K562 (cell line): ENCODE measurements at regions not wholly inside any gene's neighbourhood (a gene's known extent, or its start where the extent isn't known, plus 50 kb on each side); places are given as distances from the start of the nearest gene placed in this dataset.

Experiments
- CBX3 ChIP-seq, 2 experiments: IDR thresholded peaks; 1 replicate in 1 of 2; 2 replicates in 1 of 2; pipeline ENCODE4 v1.6.1; 2012; ENCODE audit warnings: inconsistent platforms in 2 of 2, low read length in 2 of 2, borderline replicate concordance in 1 of 2, control low read depth in 1 of 2
- CHD2 ChIP-seq: IDR thresholded peaks from 2 replicates; pipeline ENCODE4 v1.6.1; 2011; ENCODE audit warnings: low read depth, low read length
- HDGF ChIP-seq: fragments of 450-650 bp; IDR thresholded peaks from 2 replicates; pipeline ENCODE4 v1.6.1; 2016
- NFE2L1 ChIP-seq: fragments of 450-650 bp; IDR thresholded peaks from 2 replicates; pipeline ENCODE4 v1.6.1; 2016; ENCODE audit warnings: missing genetic modification characterization, low read depth, mild to moderate bottlenecking, missing compliant biosample characterization, moderate library complexity, borderline replicate concordance
- POLR2A ChIP-seq: fragments of 450-650 bp; conservative IDR thresholded peaks from 2 replicates; pipeline ENCODE4 v1.6.1; 2016
- ZNF174 ChIP-seq: fragments of 250-450 bp; sonication (Bioruptor Pico); IDR thresholded peaks from 2 replicates; pipeline ENCODE4 v1.4.0; 2020; ENCODE audit warnings: mild to moderate bottlenecking
- ZNF274 ChIP-seq: IDR thresholded peaks from 2 replicates; pipeline ENCODE4 v1.6.1; 2011; ENCODE audit warnings: low read depth, mild to moderate bottlenecking, low read length, moderate library complexity, borderline replicate concordance
- TF ChIP-seq, protein P1 (sequence below), 3 experiments: IDR thresholded peaks in 2 of 3; conservative IDR thresholded peaks in 1 of 3; 2 replicates each; pipeline ENCODE4 v1.5.1; 2011 to 2012; ENCODE audit warnings: low read length in 3 of 3, mild to moderate bottlenecking in 3 of 3, control low read depth in 2 of 3, improper control_type of control experiment in 1 of 3, inconsistent platforms in 1 of 3, low read depth in 1 of 3, mixed read lengths in 1 of 3, moderate library complexity in 1 of 3; ENCODE audit not compliant: insufficient read depth in 2 of 3

DNA sequence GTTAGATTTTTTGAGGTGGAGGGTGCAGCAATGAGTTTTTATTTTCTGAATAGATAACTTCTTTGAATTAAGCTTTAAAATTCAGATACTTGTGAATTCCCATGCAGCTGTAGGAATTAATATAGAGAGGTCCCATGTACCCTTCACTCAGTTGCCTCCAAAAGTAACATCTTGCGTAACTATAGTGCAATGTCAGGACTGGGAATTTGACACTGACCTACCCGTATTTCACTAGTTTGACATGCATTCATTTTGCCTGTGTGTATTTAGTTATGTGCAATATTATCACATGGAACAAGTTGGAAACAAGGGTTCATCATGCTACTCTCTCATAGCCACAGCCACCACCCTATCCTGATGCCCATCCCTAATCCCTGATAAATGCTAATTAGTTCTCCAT is 147.1 kb upstream of the IGFBP3 start:
- TF ChIP-seq, protein P1, sequence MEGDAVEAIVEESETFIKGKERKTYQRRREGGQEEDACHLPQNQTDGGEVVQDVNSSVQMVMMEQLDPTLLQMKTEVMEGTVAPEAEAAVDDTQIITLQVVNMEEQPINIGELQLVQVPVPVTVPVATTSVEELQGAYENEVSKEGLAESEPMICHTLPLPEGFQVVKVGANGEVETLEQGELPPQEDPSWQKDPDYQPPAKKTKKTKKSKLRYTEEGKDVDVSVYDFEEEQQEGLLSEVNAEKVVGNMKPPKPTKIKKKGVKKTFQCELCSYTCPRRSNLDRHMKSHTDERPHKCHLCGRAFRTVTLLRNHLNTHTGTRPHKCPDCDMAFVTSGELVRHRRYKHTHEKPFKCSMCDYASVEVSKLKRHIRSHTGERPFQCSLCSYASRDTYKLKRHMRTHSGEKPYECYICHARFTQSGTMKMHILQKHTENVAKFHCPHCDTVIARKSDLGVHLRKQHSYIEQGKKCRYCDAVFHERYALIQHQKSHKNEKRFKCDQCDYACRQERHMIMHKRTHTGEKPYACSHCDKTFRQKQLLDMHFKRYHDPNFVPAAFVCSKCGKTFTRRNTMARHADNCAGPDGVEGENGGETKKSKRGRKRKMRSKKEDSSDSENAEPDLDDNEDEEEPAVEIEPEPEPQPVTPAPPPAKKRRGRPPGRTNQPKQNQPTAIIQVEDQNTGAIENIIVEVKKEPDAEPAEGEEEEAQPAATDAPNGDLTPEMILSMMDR (IDR thresholded peaks at IDR 0.05 in 2 of 3, conservative IDR thresholded peaks at IDR 0.05 in 1 of 3; ENCODE audit: insufficient read depth in 2 of 3, low read depth in 1 of 3, low read length in 3 of 3): no peak
- TF ChIP-seq ZNF274: no peak
- no peak for TF ChIP-seq NFE2L1 (tag)
- no peak for TF ChIP-seq CHD2
- no peak for TF ChIP-seq HDGF
- TF ChIP-seq CBX3 (IDR thresholded peaks at IDR 0.05; ENCODE audit: borderline replicate concordance in 1 of 2, low read length in 2 of 2): no peak
- TF ChIP-seq POLR2A: no peak
- no peak for TF ChIP-seq ZNF174
